ENCODE measurements at regions not wholly inside any gene's neighbourhood (a gene's known extent, or its start where the extent isn't known, plus 50 kb on each side); places are given as distances from the start of the nearest gene placed in this dataset.
A peak's percentile ranks its signal among the peaks of the same experiment; 100 is the strongest.
"Not testable (repeated sequence)": the region's sequence is repeated elsewhere in the genome, so short reads cannot be mapped to it uniquely, and the experiment has no call there.

- FAIRE-seq (peak; percentile 23), DNase-seq (ENCODE audit: low spot score) (no peak)
These were observed 248.3 kb downstream of the PHF14 start for GRCh38 chr7:11221984-11222383.

GRCh38 chr7:11224535-11224934, 250.9 kb downstream of the PHF14 start:
- no peak for FAIRE-seq
- no peak for DNase-seq (ENCODE audit: low spot score)

GRCh38 chr7:11228515-11228914, 254.8 kb downstream of the PHF14 start:
- DNase-seq (ENCODE audit: low spot score), result no peak
- no peak for FAIRE-seq

GRCh38 chr7:11231190-11231589, 257.5 kb downstream of the PHF14 start:
- FAIRE-seq (no peak), DNase-seq (ENCODE audit: low spot score) (no peak)

- DNase-seq (ENCODE audit: low spot score), result no peak
- FAIRE-seq, result no peak
These were observed 258.8 kb downstream of the PHF14 start for GRCh38 chr7:11232462-11232861.

- FAIRE-seq, result no peak
- no peak for DNase-seq (ENCODE audit: low spot score)
These were observed 260.2 kb downstream of the PHF14 start for GRCh38 chr7:11233871-11234270.

- no peak for DNase-seq (ENCODE audit: low spot score)
These were observed 261.8 kb downstream of the PHF14 start for GRCh38 chr7:11235491-11235890.

GRCh38 chr7:11236680-11237079, 263.0 kb downstream of the PHF14 start:
- no peak for DNase-seq (ENCODE audit: low spot score)
- no peak for FAIRE-seq

More at GRCh38 chr7:11235491-11235890, 261.8 kb downstream of the PHF14 start:
- FAIRE-seq, result peak; percentile 67

GRCh38 chr7:11237742-11238141, 264.1 kb downstream of the PHF14 start:
- DNase-seq (ENCODE audit: low spot score), result no peak

GRCh38 chr7:11239316-11239715, 265.6 kb downstream of the PHF14 start:
- DNase-seq (ENCODE audit: low spot score), result no peak
- no peak for FAIRE-seq

More at GRCh38 chr7:11237742-11238141, 264.1 kb downstream of the PHF14 start:
- no peak for FAIRE-seq

- FAIRE-seq, result no peak
These were observed 270.1 kb downstream of the PHF14 start for GRCh38 chr7:11243739-11244138.

GRCh38 chr7:11244149-11244548, 270.5 kb downstream of the PHF14 start:
- peak; percentile 37 for FAIRE-seq
- no peak for DNase-seq (ENCODE audit: low spot score)

More at GRCh38 chr7:11243739-11244138, 270.1 kb downstream of the PHF14 start:
- no peak for DNase-seq (ENCODE audit: low spot score)

GRCh38 chr7:11247545-11247944, 273.9 kb downstream of the PHF14 start:
- DNase-seq (ENCODE audit: low spot score) (no peak), FAIRE-seq (no peak)

GRCh38 chr7:11251436-11251835, 277.8 kb downstream of the PHF14 start:
- no peak for DNase-seq (ENCODE audit: low spot score)
- FAIRE-seq, result no peak

- FAIRE-seq (no peak), DNase-seq (ENCODE audit: low spot score) (no peak)
These were observed 278.4 kb downstream of the PHF14 start for GRCh38 chr7:11252011-11252607.

GRCh38 chr7:11252705-11253272, 279.1 kb downstream of the PHF14 start:
- no peak for DNase-seq (ENCODE audit: low spot score)
- no peak for FAIRE-seq

- FAIRE-seq (no peak), DNase-seq (ENCODE audit: low spot score) (no peak)
These were observed 282.8 kb downstream of the PHF14 start for GRCh38 chr7:11256501-11256900.

- DNase-seq (ENCODE audit: low spot score), result peak; percentile 46
- no peak for FAIRE-seq
These were observed 287.8 kb downstream of the PHF14 start for GRCh38 chr7:11261470-11261869.

GRCh38 chr7:11266101-11266500, 292.4 kb downstream of the PHF14 start:
- DNase-seq (ENCODE audit: low spot score) (no peak), FAIRE-seq (no peak)

GRCh38 chr7:11272352-11272751, 298.7 kb downstream of the PHF14 start:
- no peak for FAIRE-seq
- DNase-seq (ENCODE audit: low spot score), result no peak

GRCh38 chr7:11274074-11274473, 300.4 kb downstream of the PHF14 start:
- FAIRE-seq (no peak), DNase-seq (ENCODE audit: low spot score) (no peak)

GRCh38 chr7:11281953-11282352, 308.3 kb downstream of the PHF14 start:
- no peak for DNase-seq (ENCODE audit: low spot score)
- FAIRE-seq, result no peak

- FAIRE-seq; DNase-seq (ENCODE audit: low spot score): not testable (repeated sequence)
These were observed 309.9 kb downstream of the PHF14 start for GRCh38 chr7:11283584-11283983.
